ENCODE measurements at regions not wholly inside any gene's neighbourhood (a gene's known extent, or its start where the extent isn't known, plus 50 kb on each side); places are given as distances from the start of the nearest gene placed in this dataset.

GRCh38 chr1:56436912-56437417 lies 142.4 kb downstream of the PLPP3 start:
- no peak for DNase-seq (ENCODE audit: extremely low spot score, unreplicated experiment)
- Mint-ChIP-seq H3K4me3 (peak overlapping the region; percentile 38), H3K36me3 (no peaks in the 10 kb centered on the region), H3K27me3 (peaks cover 3% of the 10 kb centered on the region), H3K27ac (peak overlapping the region; percentile 60), H3K4me1 (ENCODE audit: unreplicated experiment) (peaks cover 72% of the 10 kb centered on the region), H3K9me3 (peaks cover 5% of the 10 kb centered on the region)
- TF ChIP-seq, protein P1, sequence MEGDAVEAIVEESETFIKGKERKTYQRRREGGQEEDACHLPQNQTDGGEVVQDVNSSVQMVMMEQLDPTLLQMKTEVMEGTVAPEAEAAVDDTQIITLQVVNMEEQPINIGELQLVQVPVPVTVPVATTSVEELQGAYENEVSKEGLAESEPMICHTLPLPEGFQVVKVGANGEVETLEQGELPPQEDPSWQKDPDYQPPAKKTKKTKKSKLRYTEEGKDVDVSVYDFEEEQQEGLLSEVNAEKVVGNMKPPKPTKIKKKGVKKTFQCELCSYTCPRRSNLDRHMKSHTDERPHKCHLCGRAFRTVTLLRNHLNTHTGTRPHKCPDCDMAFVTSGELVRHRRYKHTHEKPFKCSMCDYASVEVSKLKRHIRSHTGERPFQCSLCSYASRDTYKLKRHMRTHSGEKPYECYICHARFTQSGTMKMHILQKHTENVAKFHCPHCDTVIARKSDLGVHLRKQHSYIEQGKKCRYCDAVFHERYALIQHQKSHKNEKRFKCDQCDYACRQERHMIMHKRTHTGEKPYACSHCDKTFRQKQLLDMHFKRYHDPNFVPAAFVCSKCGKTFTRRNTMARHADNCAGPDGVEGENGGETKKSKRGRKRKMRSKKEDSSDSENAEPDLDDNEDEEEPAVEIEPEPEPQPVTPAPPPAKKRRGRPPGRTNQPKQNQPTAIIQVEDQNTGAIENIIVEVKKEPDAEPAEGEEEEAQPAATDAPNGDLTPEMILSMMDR (conservative IDR thresholded peaks at IDR 0.05): no peak

DNA sequence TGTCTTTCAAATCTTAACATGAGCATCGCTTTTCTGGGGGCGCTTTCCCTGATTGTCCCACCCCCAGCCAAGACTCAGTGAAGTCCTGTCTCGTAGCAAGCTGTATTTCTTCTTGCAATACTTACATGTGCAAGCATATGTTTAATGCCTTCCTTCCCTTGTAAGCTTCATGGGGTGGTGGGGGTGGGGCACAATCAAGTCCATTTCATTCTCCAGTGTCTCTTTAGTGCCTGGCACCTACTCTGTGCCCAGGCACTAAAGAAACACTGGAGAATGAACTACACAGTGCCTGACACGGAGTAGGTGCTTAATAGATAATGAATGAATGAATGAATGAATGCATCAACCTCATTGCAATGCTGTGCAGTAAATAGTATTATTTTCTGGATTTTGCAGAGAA lies 143.1 kb downstream of the PLPP3 start:
- DNase-seq (ENCODE audit: extremely low spot score, unreplicated experiment): no peak
- Mint-ChIP-seq H3K27me3 (peaks cover 8% of the 10 kb centered on the region), H3K4me3 (peak overlapping the region; percentile 83), H3K36me3 (no peaks in the 10 kb centered on the region), H3K9me3 (peaks cover 5% of the 10 kb centered on the region), H3K4me1 (ENCODE audit: unreplicated experiment) (peaks cover 78% of the 10 kb centered on the region), H3K27ac (peak overlapping the region; percentile 86)
- TF ChIP-seq, protein P1 (conservative IDR thresholded peaks at IDR 0.05): no peak

DNA sequence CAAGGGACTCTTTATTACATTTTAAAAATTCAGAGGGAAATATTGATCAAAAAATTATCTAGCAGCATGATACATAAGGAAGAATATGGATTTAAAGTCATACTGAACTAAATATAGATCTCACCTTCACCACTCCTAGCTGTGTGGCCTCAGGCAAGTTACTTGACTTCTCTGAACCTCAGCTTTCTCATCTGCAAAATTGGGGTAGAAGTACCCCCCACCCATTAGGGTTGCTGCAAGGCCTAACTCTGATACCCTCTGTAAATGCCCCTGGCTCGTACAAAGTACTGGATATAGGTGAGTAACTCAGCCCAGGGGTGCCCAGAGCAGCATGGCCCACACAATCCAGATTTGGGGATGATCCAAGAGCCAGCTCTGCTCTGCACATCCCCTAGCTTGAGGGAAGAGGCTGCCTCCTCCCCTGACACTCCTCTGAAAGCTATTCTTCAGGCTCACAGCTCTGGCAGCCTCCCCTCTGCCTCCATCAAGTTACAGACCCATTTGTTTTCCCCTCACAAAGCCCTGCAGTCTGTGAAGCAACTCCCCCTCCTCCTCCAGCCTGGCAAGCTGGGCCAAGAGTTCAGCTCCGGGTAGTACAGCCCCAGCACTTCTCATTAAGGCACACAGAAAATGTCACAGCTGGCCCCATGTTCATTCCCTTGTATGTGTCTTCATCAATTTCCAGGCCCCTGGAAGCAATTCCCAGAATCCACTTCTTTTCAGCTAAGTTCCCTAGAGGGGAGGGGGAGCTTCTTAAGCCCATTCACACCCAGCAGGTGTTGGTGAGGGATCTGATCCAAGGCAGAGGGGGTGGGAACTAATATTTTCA lies 143.7 kb downstream of the PLPP3 start:
- no peak for DNase-seq (ENCODE audit: extremely low spot score, unreplicated experiment)
- peaks cover 5% of the 10 kb centered on the region for H3K9me3 Mint-ChIP-seq
- H3K4me3 Mint-ChIP-seq: peak overlapping the region; percentile 83
- H3K4me1 Mint-ChIP-seq (ENCODE audit: unreplicated experiment): peaks cover 80% of the 10 kb centered on the region
- H3K36me3 Mint-ChIP-seq: no peaks in the 10 kb centered on the region
- peaks cover 8% of the 10 kb centered on the region for H3K27me3 Mint-ChIP-seq
- peak overlapping the region; percentile 86 for H3K27ac Mint-ChIP-seq
- TF ChIP-seq, protein P1 (conservative IDR thresholded peaks at IDR 0.05): no peak

DNA sequence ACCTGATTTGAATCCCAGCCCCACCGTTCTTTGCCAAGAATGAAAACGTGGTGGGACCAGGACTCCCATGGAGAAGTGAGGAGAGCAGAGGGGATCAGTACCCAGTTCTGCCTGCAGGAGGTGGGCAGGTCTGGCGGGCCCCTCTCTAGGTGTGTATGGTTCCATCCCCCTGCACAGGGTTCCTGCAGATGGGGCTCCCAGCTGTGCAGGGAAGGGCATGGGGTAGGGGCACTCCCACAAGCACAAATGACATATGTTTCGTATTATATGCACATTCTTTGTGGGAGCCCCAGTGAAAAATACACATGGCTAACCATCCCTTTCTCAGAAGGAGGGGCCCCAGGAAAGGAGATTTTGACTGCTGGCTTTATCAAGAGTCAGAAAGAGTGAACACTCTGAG lies 144.6 kb downstream of the PLPP3 start:
- Mint-ChIP-seq H3K27ac (peak overlapping the region; percentile 68), H3K9me3 (peaks cover 5% of the 10 kb centered on the region), H3K36me3 (no peaks in the 10 kb centered on the region), H3K4me1 (ENCODE audit: unreplicated experiment) (peaks cover 83% of the 10 kb centered on the region), H3K27me3 (peaks cover 8% of the 10 kb centered on the region), H3K4me3 (peak overlapping the region; percentile 1)
- TF ChIP-seq, protein P1 (conservative IDR thresholded peaks at IDR 0.05): peak; percentile 66
- DNase-seq (ENCODE audit: extremely low spot score, unreplicated experiment): no peak

DNA sequence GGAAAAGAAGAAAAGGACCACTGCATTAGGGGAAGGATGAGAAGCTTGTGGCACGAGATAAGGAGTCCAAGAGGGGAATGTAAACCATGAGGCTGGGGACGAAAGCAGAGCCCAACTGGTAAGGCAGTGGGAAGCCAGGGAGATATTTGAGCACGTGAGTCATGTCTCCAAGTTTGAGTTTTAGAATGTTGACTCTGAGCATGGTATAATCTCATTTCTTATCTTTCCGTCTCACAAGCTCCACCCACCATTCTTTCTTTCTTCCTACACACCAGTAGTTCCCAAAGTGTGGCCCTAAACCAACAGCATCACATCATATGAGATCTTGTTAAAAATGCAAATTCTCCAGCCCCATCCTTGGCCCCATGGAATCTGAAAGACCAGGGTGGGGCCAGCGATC lies 145.3 kb downstream of the PLPP3 start:
- Mint-ChIP-seq H3K9me3 (peaks cover 5% of the 10 kb centered on the region), H3K27ac (peak overlapping the region; percentile 68), H3K27me3 (peaks cover 8% of the 10 kb centered on the region), H3K4me3 (no peak overlapping the region), H3K4me1 (ENCODE audit: unreplicated experiment) (peaks cover 77% of the 10 kb centered on the region), H3K36me3 (no peaks in the 10 kb centered on the region)
- TF ChIP-seq, protein P1 (conservative IDR thresholded peaks at IDR 0.05): no peak
- DNase-seq (ENCODE audit: extremely low spot score, unreplicated experiment): no peak
